Right atrium auricular region (tissue), 2 donors: ENCODE measurements at regions not wholly inside any gene's neighbourhood (a gene's known extent, or its start where the extent isn't known, plus 50 kb on each side); places are given as distances from the start of the nearest gene placed in this dataset.

Experiments used
- DNase-seq: peaks from one replicate; pipeline ENCODE4 v3.0.0-alpha.2; 2019; ENCODE audit warnings: low spot score
- H3K27ac ChIP-seq, 2 donors: fragments of 200-600 bp; sonication (generic); 1 replicate in 1 of 2; 2 replicates in 1 of 2; pipeline ENCODE4 v1.5.1; 2016 to 2019
- H3K27me3 ChIP-seq, 2 donors: fragments of 200-600 bp; sonication (generic); one replicate each; pipeline versions ENCODE4 v1.5.1 to v1.6.0; 2017 to 2019
- H3K36me3 ChIP-seq: fragments of 200-600 bp; sonication (generic); one replicate; pipeline ENCODE4 v1.5.1; 2016
- H3K4me1 ChIP-seq, 2 donors: fragments of 200-600 bp; sonication (generic); one replicate each; pipeline versions ENCODE4 v1.5.1 to v1.6.0; 2017 to 2019
- H3K4me3 ChIP-seq, 2 donors: fragments of 200-600 bp; sonication (generic); 1 replicate in 1 of 2; 2 replicates in 1 of 2; pipeline ENCODE4 v1.5.1; 2017 to 2019; ENCODE audit warnings: mild to moderate bottlenecking in 1 of 2, moderate library complexity in 1 of 2
- H3K9me3 ChIP-seq, 2 donors: fragments of 200-600 bp; sonication (generic); one replicate each; pipeline ENCODE4 v1.5.1; 2019
- CTCF ChIP-seq, 2 donors: fragments of 200-600 bp; sonication (generic); IDR thresholded peaks; one replicate each; pipeline ENCODE4 v1.5.1; 2019; ENCODE audit warnings: antibody characterized with exemption in 2 of 2

GRCh38 chr4:155071962-155072361 is 136.5 kb upstream of the NPY2R start:
- no peak for DNase-seq
- no peak for TF ChIP-seq CTCF (IDR thresholded peaks at IDR 0.05)
- Histone ChIP-seq H3K27ac (no peak overlapping the region), H3K36me3 (no peaks in the 10 kb centered on the region), H3K9me3 (no peaks in the 10 kb centered on the region), H3K27me3 (no peaks in the 10 kb centered on the region), H3K4me1 (no peaks in the 10 kb centered on the region), H3K4me3 (no peak overlapping the region)

GRCh38 chr4:155072417-155072816 is 136.0 kb upstream of the NPY2R start:
- Histone ChIP-seq H3K27me3 (no peaks in the 10 kb centered on the region), H3K27ac (no peak overlapping the region), H3K4me1 (no peaks in the 10 kb centered on the region), H3K36me3 (no peaks in the 10 kb centered on the region), H3K4me3 (no peak overlapping the region), H3K9me3 (no peaks in the 10 kb centered on the region)
- DNase-seq = no peak
- TF ChIP-seq CTCF (IDR thresholded peaks at IDR 0.05) = no peak

- H3K4me1 ChIP-seq = no peaks in the 10 kb centered on the region
- H3K4me3 ChIP-seq = no peak overlapping the region
- H3K36me3 ChIP-seq = no peaks in the 10 kb centered on the region
- no peaks in the 10 kb centered on the region for H3K9me3 ChIP-seq
- no peak for TF ChIP-seq CTCF (IDR thresholded peaks at IDR 0.05)
- no peak for DNase-seq
- H3K27ac ChIP-seq = no peak overlapping the region
- H3K27me3 ChIP-seq = no peaks in the 10 kb centered on the region
These were observed 134.6 kb upstream of the NPY2R start for GRCh38 chr4:155073852-155074251.

GRCh38 chr4:155076256-155076785 is 132.1 kb upstream of the NPY2R start:
- no peaks in the 10 kb centered on the region for H3K9me3 ChIP-seq
- H3K4me1 ChIP-seq = no peaks in the 10 kb centered on the region
- H3K27me3 ChIP-seq = no peaks in the 10 kb centered on the region
- H3K27ac ChIP-seq = no peak overlapping the region
- DNase-seq = no peak
- H3K36me3 ChIP-seq = no peaks in the 10 kb centered on the region
- TF ChIP-seq CTCF (IDR thresholded peaks at IDR 0.05) = no peak
- no peak overlapping the region for H3K4me3 ChIP-seq

- H3K27me3 ChIP-seq = no peaks in the 10 kb centered on the region
- no peaks in the 10 kb centered on the region for H3K4me1 ChIP-seq
- no peak overlapping the region for H3K27ac ChIP-seq
- no peak for DNase-seq
- H3K9me3 ChIP-seq = no peaks in the 10 kb centered on the region
- H3K4me3 ChIP-seq = no peak overlapping the region
- no peak for TF ChIP-seq CTCF (IDR thresholded peaks at IDR 0.05)
- H3K36me3 ChIP-seq = no peaks in the 10 kb centered on the region
These were observed 130.8 kb upstream of the NPY2R start for GRCh38 chr4:155077452-155078229.

GRCh38 chr4:155079871-155080270 is 128.6 kb upstream of the NPY2R start:
- no peak for TF ChIP-seq CTCF (IDR thresholded peaks at IDR 0.05)
- no peak overlapping the region for H3K4me3 ChIP-seq
- no peaks in the 10 kb centered on the region for H3K4me1 ChIP-seq
- no peaks in the 10 kb centered on the region for H3K27me3 ChIP-seq
- no peaks in the 10 kb centered on the region for H3K36me3 ChIP-seq
- no peak for DNase-seq
- H3K9me3 ChIP-seq = no peaks in the 10 kb centered on the region
- no peak overlapping the region for H3K27ac ChIP-seq
